OCI-LY3 (cell line): ENCODE measurements at regions not wholly inside any gene's neighbourhood (a gene's known extent, or its start where the extent isn't known, plus 50 kb on each side); places are given as distances from the start of the nearest gene placed in this dataset.

Experiments used
- H2AFZ ChIP-seq: fragments of 200-600, 300-600 bp; shearing (Covaris generic); 2 replicates; pipeline ENCODE4 v1.6.0; 2014; ENCODE audit warnings: antibody characterized with exemption, low read depth, low read length
- H3K27ac ChIP-seq: fragments of 200-600, 300-600 bp; sonication (generic); 2 replicates; pipeline ENCODE4 v1.5.1; 2014; ENCODE audit warnings: mild to moderate bottlenecking, low read length, moderate library complexity, mixed read lengths
- H3K27me3 ChIP-seq: fragments of 200-600, 300-600 bp; sonication (generic); 2 replicates; pipeline ENCODE4 v1.6.1; 2014; ENCODE audit warnings: low read depth, low read length, mixed read lengths
- H3K36me3 ChIP-seq: fragments of 200-600, 300-600 bp; sonication (generic); replicated peaks from 2 replicates; pipeline ENCODE3; 2014; ENCODE audit warnings: low read depth, low read length, mixed read lengths
- H3K4me1 ChIP-seq: fragments of 300-600, 200-600 bp; sonication (generic); 2 replicates; pipeline ENCODE4 v1.6.1; 2014; ENCODE audit warnings: low read length, mixed read lengths
- H3K4me2 ChIP-seq: fragments of 200-600, 300-600 bp; sonication (generic); 2 replicates; pipeline ENCODE4 v1.6.1; 2014; ENCODE audit warnings: low read length, mixed read lengths
- H3K4me3 ChIP-seq: fragments of 300-600, 200-600 bp; sonication (generic); 2 replicates; pipeline ENCODE4 v1.5.1; 2014; ENCODE audit warnings: antibody characterized with exemption, mild to moderate bottlenecking, low read length, moderate library complexity
- H3K79me2 ChIP-seq: fragments of 300-600, 200-600 bp; shearing (Covaris generic); 2 replicates; pipeline ENCODE4 v1.6.1; 2014; ENCODE audit warnings: mild to moderate bottlenecking, low read length, mixed read lengths
- H3K9ac ChIP-seq: fragments of 300-600, 200-600 bp; shearing (Covaris generic); 2 replicates; pipeline ENCODE4 v1.6.0; 2014; ENCODE audit warnings: mild to moderate bottlenecking, low read length, moderate library complexity
- H3K9me3 ChIP-seq: fragments of 200-600, 300-600 bp; shearing (Covaris generic); 2 replicates; pipeline ENCODE4 v1.6.1; 2014; ENCODE audit warnings: low read length, mixed read lengths; ENCODE audit not compliant: insufficient read depth
- H4K20me1 ChIP-seq: fragments of 200-600, 300-600 bp; sonication (generic); 2 replicates; pipeline ENCODE4 v1.6.1; 2016; ENCODE audit warnings: low read length, mixed read lengths; ENCODE audit not compliant: insufficient read depth
- EZH2phosphoT487 ChIP-seq: fragments of 200-600 bp; shearing (Covaris generic); IDR thresholded peaks from 2 replicates; pipeline ENCODE4 v1.6.1; 2018; ENCODE audit warnings: antibody characterized with exemption, mixed run types, low read depth
- TF ChIP-seq, protein P1 (sequence below): fragments of 200-600, 300-600 bp; sonication (generic); IDR thresholded peaks from 2 replicates; pipeline ENCODE4 v1.5.1; 2014; ENCODE audit warnings: antibody characterized with exemption, low read length, low read depth

DNA sequence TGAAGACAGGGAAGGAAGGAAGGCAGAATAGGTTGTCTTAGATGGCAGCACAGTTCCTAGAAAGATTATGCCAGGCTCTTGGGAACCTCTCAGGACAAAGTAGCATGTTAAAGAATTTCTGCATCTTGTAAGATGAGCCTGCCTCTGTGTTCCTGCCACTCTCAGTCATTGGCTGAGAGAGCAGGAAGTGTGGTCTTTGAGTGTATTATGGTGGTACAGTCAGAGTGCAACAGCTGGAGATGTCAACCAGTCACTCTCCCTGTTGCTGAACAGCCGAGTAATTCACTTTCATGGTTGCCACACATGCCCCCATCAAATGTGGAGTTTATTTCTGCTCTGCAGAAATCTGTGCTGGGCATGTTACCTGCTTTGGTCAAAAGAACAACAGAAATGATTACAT, 659.6 kb upstream of the RIOK2 start:
- TF ChIP-seq EZH2phosphoT487 = no peak
- TF ChIP-seq, protein P1, sequence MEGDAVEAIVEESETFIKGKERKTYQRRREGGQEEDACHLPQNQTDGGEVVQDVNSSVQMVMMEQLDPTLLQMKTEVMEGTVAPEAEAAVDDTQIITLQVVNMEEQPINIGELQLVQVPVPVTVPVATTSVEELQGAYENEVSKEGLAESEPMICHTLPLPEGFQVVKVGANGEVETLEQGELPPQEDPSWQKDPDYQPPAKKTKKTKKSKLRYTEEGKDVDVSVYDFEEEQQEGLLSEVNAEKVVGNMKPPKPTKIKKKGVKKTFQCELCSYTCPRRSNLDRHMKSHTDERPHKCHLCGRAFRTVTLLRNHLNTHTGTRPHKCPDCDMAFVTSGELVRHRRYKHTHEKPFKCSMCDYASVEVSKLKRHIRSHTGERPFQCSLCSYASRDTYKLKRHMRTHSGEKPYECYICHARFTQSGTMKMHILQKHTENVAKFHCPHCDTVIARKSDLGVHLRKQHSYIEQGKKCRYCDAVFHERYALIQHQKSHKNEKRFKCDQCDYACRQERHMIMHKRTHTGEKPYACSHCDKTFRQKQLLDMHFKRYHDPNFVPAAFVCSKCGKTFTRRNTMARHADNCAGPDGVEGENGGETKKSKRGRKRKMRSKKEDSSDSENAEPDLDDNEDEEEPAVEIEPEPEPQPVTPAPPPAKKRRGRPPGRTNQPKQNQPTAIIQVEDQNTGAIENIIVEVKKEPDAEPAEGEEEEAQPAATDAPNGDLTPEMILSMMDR = no peak
- Histone ChIP-seq H3K4me2 (no peak overlapping the region), H3K9me3 (no peaks in the 10 kb centered on the region), H3K4me3 (no peak overlapping the region), H3K36me3 (no peaks in the 10 kb centered on the region), H3K27ac (no peak overlapping the region), H3K79me2 (no peaks in the 10 kb centered on the region), H2AFZ (no peak overlapping the region), H3K27me3 (no peaks in the 10 kb centered on the region), H3K9ac (no peak overlapping the region), H3K4me1 (peaks cover 9% of the 10 kb centered on the region), H4K20me1 (no peaks in the 10 kb centered on the region)

DNA sequence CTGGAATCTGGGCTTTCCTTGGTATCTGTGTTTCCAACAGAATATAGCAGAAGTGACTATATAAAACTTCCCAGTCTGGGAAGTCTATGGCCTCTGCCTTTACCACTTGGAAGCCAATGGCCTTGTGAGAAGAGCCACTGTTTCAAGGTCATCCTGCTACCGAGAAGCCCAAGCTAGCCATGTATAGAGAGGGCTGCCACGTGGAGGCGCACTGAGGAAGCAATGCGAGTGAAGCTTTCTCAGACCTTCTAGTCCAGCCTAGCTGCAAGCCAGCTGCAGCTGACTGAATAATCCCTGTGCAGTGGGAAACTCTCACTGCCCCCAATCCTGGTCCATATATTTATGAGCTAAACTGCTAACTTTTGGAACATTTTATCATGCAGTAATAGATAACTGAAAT, 661.8 kb upstream of the RIOK2 start:
- Histone ChIP-seq H3K4me3 (no peak overlapping the region), H4K20me1 (no peaks in the 10 kb centered on the region), H3K79me2 (no peaks in the 10 kb centered on the region), H3K4me2 (no peak overlapping the region), H3K9ac (no peak overlapping the region), H3K27me3 (no peaks in the 10 kb centered on the region), H2AFZ (no peak overlapping the region), H3K27ac (no peak overlapping the region), H3K9me3 (no peaks in the 10 kb centered on the region), H3K4me1 (no peaks in the 10 kb centered on the region), H3K36me3 (no peaks in the 10 kb centered on the region)
- TF ChIP-seq, protein P1 = no peak
- no peak for TF ChIP-seq EZH2phosphoT487

DNA sequence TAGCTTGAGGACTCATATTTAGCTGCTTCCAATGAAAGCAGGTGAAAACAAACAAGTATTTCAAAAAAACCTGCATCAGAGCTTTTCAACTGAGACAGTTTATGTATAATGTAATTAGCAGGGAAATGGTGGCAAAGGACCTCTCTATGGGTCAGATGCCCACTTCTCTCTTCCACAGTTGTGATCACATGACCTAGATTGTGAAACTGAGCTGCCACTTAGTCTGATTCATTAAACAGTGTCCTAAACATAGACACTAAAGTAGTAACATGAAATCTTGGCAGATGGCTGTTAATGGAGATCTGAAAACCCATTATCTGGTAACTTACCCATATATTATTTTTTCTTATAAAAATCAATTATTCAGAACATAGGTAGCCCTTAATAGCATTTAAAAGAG, 663.6 kb upstream of the RIOK2 start:
- TF ChIP-seq, protein P1 = no peak
- no peak for TF ChIP-seq EZH2phosphoT487
- no peak overlapping the region for H3K27ac ChIP-seq
- H3K79me2 ChIP-seq = no peaks in the 10 kb centered on the region
- no peaks in the 10 kb centered on the region for H3K4me1 ChIP-seq
- H3K27me3 ChIP-seq = no peaks in the 10 kb centered on the region
- no peaks in the 10 kb centered on the region for H3K9me3 ChIP-seq
- H3K4me2 ChIP-seq = no peak overlapping the region
- no peaks in the 10 kb centered on the region for H4K20me1 ChIP-seq
- no peak overlapping the region for H3K9ac ChIP-seq
- H3K4me3 ChIP-seq = no peak overlapping the region
- H2AFZ ChIP-seq = no peak overlapping the region
- no peaks in the 10 kb centered on the region for H3K36me3 ChIP-seq

DNA sequence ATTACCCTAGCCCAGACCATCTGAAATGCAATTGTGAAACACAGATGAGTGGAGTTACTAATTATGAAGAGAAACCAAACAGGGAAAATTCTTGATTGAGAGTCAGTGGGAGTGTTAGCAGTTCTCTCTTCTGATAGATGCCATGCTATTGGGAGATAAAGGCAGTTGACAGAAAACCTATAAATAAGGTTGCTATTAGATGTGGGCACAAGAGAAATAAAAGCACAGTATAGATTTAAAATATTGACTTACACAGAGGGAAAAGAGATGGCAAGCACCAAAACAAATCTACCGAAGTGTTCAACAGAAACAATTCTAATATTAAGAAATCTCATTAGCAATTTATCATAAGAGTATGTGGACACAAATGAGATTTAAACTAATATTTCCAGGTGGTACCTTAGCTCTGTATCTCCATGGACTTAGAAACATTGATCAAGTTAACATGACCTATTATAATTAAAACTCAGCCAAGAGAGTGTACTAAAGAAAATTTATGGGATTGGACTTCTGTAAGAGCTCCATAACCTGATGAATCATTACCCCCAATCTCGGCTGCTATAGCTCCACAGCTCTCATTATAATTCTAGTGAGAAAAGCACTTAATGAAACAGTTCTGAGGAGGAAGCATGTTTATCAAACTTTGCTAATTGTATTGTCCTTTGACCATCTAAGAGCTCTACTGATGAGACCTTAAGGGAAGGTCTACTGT, 665.0 kb upstream of the RIOK2 start:
- H3K9me3 ChIP-seq = no peaks in the 10 kb centered on the region
- H3K9ac ChIP-seq = no peak overlapping the region
- no peaks in the 10 kb centered on the region for H3K36me3 ChIP-seq
- no peak overlapping the region for H3K4me3 ChIP-seq
- no peak overlapping the region for H2AFZ ChIP-seq
- H3K27ac ChIP-seq = no peak overlapping the region
- H3K4me1 ChIP-seq = no peaks in the 10 kb centered on the region
- no peaks in the 10 kb centered on the region for H4K20me1 ChIP-seq
- H3K27me3 ChIP-seq = no peaks in the 10 kb centered on the region
- no peak for TF ChIP-seq EZH2phosphoT487
- TF ChIP-seq, protein P1 = no peak
- H3K4me2 ChIP-seq = no peak overlapping the region
- H3K79me2 ChIP-seq = no peaks in the 10 kb centered on the region
